ENCODE measurements at regions not wholly inside any gene's neighbourhood (a gene's known extent, or its start where the extent isn't known, plus 50 kb on each side); places are given as distances from the start of the nearest gene placed in this dataset.

DNA sequence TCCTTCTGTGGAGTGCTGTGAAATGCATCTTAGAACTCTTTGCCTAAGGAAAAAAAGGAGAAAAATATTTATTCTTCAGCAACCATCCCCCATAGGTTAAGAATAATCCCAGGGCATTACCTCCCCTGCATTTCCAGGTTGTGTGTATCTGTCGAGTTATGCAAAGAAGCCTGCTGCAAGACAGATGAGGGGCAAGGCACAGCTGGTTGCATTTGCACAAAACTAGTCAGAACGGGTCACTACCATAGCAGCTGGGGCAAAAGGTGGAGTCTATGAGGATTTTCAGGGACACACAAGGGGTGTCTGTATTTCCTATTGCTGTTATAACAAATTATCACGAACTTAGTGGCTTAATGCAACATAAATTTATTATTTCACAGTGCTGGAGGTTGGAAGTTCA lies 443.4 kb upstream of the C1orf87 start:
- TF ChIP-seq, protein P1, sequence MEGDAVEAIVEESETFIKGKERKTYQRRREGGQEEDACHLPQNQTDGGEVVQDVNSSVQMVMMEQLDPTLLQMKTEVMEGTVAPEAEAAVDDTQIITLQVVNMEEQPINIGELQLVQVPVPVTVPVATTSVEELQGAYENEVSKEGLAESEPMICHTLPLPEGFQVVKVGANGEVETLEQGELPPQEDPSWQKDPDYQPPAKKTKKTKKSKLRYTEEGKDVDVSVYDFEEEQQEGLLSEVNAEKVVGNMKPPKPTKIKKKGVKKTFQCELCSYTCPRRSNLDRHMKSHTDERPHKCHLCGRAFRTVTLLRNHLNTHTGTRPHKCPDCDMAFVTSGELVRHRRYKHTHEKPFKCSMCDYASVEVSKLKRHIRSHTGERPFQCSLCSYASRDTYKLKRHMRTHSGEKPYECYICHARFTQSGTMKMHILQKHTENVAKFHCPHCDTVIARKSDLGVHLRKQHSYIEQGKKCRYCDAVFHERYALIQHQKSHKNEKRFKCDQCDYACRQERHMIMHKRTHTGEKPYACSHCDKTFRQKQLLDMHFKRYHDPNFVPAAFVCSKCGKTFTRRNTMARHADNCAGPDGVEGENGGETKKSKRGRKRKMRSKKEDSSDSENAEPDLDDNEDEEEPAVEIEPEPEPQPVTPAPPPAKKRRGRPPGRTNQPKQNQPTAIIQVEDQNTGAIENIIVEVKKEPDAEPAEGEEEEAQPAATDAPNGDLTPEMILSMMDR (IDR thresholded peaks at IDR 0.05) = no peak

GRCh38 chr1:60510162-60510561 lies 436.6 kb upstream of the C1orf87 start:
- TF ChIP-seq, protein P1 (IDR thresholded peaks at IDR 0.05) = no peak

DNA sequence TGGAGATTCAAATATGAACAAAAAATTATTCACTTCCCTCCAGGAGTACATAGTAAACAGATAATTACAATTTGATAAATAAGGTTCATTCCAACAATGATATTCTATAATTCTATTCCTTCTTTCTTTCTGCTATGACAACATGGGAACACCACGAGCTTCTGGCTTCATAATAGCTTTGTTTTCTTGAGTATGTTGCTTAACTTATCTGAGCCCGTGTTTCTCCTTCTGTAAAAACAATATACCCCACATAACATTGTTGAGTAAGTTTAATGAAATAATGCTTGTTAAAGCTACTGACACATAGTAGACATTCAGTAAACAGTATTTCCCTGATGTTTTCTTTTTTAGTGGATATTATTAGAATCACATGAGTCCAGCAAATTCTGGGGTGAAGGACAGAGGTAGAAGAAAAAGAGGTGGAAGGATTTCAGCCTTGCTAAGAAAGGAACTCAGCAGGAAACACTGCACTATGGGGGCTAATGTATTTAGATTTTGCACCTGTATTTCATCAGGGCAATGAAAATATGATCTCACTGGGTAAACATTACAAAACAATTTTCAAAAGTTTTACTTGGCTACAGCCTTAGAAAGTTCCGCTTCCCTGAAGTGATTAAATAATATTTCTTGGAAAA lies 430.8 kb upstream of the C1orf87 start:
- TF ChIP-seq, protein P1 (IDR thresholded peaks at IDR 0.05) = no peak

GRCh38 chr1:60503266-60503925 lies 429.8 kb upstream of the C1orf87 start:
- TF ChIP-seq, protein P1 (IDR thresholded peaks at IDR 0.05) = no peak

GRCh38 chr1:60502506-60502905 lies 428.9 kb upstream of the C1orf87 start:
- TF ChIP-seq, protein P1 (IDR thresholded peaks at IDR 0.05) = no peak

- TF ChIP-seq, protein P1 (IDR thresholded peaks at IDR 0.05) = no peak
Measured at GRCh38 chr1:60488847-60489246, 415.3 kb upstream of the C1orf87 start.

DNA sequence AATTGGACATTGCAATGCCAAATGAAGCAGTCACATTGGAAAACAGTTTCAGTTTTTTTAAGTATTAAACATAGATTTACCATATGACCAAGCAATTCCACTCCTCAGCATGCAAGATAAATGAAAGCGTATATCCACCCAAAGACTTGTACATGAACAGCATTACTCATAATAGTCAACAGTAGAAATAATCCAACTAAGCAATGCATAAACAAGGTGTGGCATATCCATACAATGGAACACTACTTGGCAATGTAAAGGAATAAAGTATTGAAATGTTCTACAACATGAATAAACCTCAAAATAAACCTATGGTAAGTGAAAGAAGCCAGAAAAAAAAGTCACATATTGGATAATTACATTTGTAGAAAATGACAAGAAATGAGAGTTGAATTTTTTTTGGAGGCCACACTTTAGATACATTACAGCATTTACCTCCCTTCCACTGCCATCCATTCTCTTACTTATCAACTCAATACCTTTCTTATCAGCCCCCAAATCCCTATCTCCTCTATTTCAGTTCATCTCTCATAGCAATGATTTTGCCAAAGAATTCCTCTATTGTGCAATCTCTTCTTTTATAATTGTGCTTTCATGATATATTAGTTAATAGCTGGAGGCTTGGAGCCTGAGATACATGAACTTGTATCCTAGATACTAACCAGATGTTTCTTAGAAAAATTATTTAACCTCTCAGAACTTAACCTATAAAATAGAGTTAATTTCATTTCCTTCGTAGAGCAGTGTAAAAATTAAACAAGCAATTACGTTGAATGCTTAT lies 414.2 kb upstream of the C1orf87 start:
- TF ChIP-seq, protein P1 (IDR thresholded peaks at IDR 0.05) = no peak
